Loucy (cell line): ENCODE measurements at regions not wholly inside any gene's neighbourhood (a gene's known extent, or its start where the extent isn't known, plus 50 kb on each side); places are given as distances from the start of the nearest gene placed in this dataset.

Experiments
- H2AFZ ChIP-seq: fragments of 200-600 bp; sonication (generic); 2 replicates; pipeline ENCODE4 v1.6.0; 2016; ENCODE audit warnings: antibody characterized with exemption, mild to moderate bottlenecking, low read length, moderate library complexity
- H3F3A ChIP-seq: fragments of 200-600 bp; 2 replicates; pipeline ENCODE4 v1.6.0; 2016; ENCODE audit warnings: antibody characterized with exemption, low read depth, mild to moderate bottlenecking
- H3K27me3 ChIP-seq: fragments of 200-600 bp; sonication (generic); 2 replicates; pipeline ENCODE4 v1.6.1; 2014; ENCODE audit warnings: low read length, mild to moderate bottlenecking; ENCODE audit not compliant: insufficient read depth, poor library complexity, severe bottlenecking
- H3K36me3 ChIP-seq: fragments of 200-600 bp; sonication (generic); 2 replicates; pipeline ENCODE4 v1.6.1; 2016; ENCODE audit warnings: low read length; ENCODE audit not compliant: insufficient read depth
- H3K4me1 ChIP-seq: fragments of 200-600 bp; sonication (generic); 2 replicates; pipeline ENCODE4 v1.5.1; 2014; ENCODE audit warnings: low read length, mild to moderate bottlenecking; ENCODE audit not compliant: insufficient read depth, poor library complexity, severe bottlenecking
- H3K4me2 ChIP-seq: fragments of 200-600 bp; sonication (generic); 2 replicates; pipeline ENCODE4 v1.6.0; 2014; ENCODE audit warnings: antibody characterized with exemption, low read length, low read depth, mild to moderate bottlenecking; ENCODE audit not compliant: poor library complexity, severe bottlenecking
- H3K4me3 ChIP-seq: fragments of 200-600 bp; sonication (generic); 2 replicates; pipeline ENCODE4 v1.5.1; 2014; ENCODE audit warnings: low read length, mild to moderate bottlenecking, mixed read lengths; ENCODE audit not compliant: poor library complexity, severe bottlenecking
- H3K79me2 ChIP-seq: fragments of 200-600 bp; sonication (generic); 2 replicates; pipeline ENCODE4 v1.6.1; 2014; ENCODE audit warnings: low read length; ENCODE audit not compliant: insufficient read depth
- H3K9ac ChIP-seq: fragments of 200-600 bp; sonication (generic); 2 replicates; pipeline ENCODE4 v1.6.0; 2014; ENCODE audit warnings: mild to moderate bottlenecking, low read depth, low read length, moderate library complexity; ENCODE audit not compliant: poor library complexity, severe bottlenecking
- H3K9me2 ChIP-seq: fragments of 200-600 bp; sonication (generic); replicated peaks from 2 replicates; pipeline ENCODE4 v1.6.1; 2016; ENCODE audit warnings: low read depth, low read length, mixed read lengths
- H3K9me3 ChIP-seq: fragments of 200-600 bp; sonication (generic); 2 replicates; pipeline ENCODE4 v1.6.1; 2014; ENCODE audit warnings: mild to moderate bottlenecking, antibody characterized with exemption, low read length, low read depth; ENCODE audit not compliant: insufficient read depth
- H4K20me1 ChIP-seq: fragments of 200-600 bp; sonication (generic); 2 replicates; pipeline ENCODE4 v1.6.0; 2014; ENCODE audit warnings: antibody characterized with exemption, low read length, mild to moderate bottlenecking; ENCODE audit not compliant: insufficient read depth, poor library complexity, severe bottlenecking
- CTCF ChIP-seq: fragments of 200-600 bp; sonication (generic); conservative IDR thresholded peaks from 2 replicates; pipeline ENCODE4 v1.5.1; 2014; ENCODE audit warnings: mild to moderate bottlenecking, antibody characterized with exemption, low read length
- EZH2phosphoT487 ChIP-seq: fragments of 200-600 bp; IDR thresholded peaks from 2 replicates; pipeline ENCODE4 v1.6.1; 2018; ENCODE audit warnings: antibody characterized with exemption, mild to moderate bottlenecking, moderate library complexity, borderline replicate concordance

- Histone ChIP-seq H3K9me2 (no peaks in the 10 kb centered on the region), H3K4me1 (no peaks in the 10 kb centered on the region), H3K27me3 (no peaks in the 10 kb centered on the region), H3K4me2 (no peak overlapping the region), H4K20me1 (no peaks in the 10 kb centered on the region), H3K79me2 (no peaks in the 10 kb centered on the region), H3K4me3 (no peak overlapping the region), H3F3A (no peaks in the 10 kb centered on the region), H3K36me3 (no peaks in the 10 kb centered on the region), H3K9ac (no peak overlapping the region), H3K9me3 (no peaks in the 10 kb centered on the region), H2AFZ (no peak overlapping the region)
- TF ChIP-seq EZH2phosphoT487: no peak
- TF ChIP-seq CTCF: no peak
Measured at GRCh38 chr2:199147216-199147615, 310.5 kb downstream of the SATB2 start.

DNA sequence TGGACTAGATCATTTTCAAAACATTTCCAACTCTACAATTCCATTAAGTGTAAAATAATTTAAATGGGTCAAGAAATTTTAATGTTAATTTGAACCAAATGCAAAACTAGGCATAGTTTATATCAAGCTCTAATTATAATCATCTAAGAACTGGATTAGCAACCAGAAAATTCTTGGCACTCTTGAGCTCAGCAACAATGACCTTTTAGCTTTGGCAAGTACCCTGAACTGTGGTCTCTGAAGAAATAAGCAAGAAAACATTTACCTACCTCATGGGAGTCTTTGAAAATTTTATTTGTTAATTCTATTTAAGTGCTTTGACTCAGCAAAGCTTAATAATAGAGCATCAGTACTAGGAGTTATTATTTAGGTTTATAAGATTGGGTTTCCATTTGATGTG is 313.2 kb downstream of the SATB2 start:
- no peak overlapping the region for H2AFZ ChIP-seq
- no peaks in the 10 kb centered on the region for H3K79me2 ChIP-seq
- no peaks in the 10 kb centered on the region for H3K36me3 ChIP-seq
- no peaks in the 10 kb centered on the region for H3K9me2 ChIP-seq
- H3F3A ChIP-seq: no peaks in the 10 kb centered on the region
- no peak overlapping the region for H3K9ac ChIP-seq
- TF ChIP-seq EZH2phosphoT487 (no peak), CTCF (no peak)
- H3K9me3 ChIP-seq: no peaks in the 10 kb centered on the region
- no peaks in the 10 kb centered on the region for H3K4me1 ChIP-seq
- H3K4me2 ChIP-seq: no peak overlapping the region
- no peaks in the 10 kb centered on the region for H3K27me3 ChIP-seq
- no peaks in the 10 kb centered on the region for H4K20me1 ChIP-seq
- no peak overlapping the region for H3K4me3 ChIP-seq

GRCh38 chr2:199144036-199144435 is 313.7 kb downstream of the SATB2 start:
- H3F3A ChIP-seq: no peaks in the 10 kb centered on the region
- H3K4me3 ChIP-seq: no peak overlapping the region
- no peaks in the 10 kb centered on the region for H3K4me1 ChIP-seq
- H3K9me2 ChIP-seq: no peaks in the 10 kb centered on the region
- H4K20me1 ChIP-seq: no peaks in the 10 kb centered on the region
- no peak overlapping the region for H2AFZ ChIP-seq
- no peaks in the 10 kb centered on the region for H3K79me2 ChIP-seq
- no peaks in the 10 kb centered on the region for H3K27me3 ChIP-seq
- no peak overlapping the region for H3K9ac ChIP-seq
- no peaks in the 10 kb centered on the region for H3K9me3 ChIP-seq
- TF ChIP-seq CTCF: no peak
- no peak for TF ChIP-seq EZH2phosphoT487
- H3K4me2 ChIP-seq: no peak overlapping the region
- H3K36me3 ChIP-seq: no peaks in the 10 kb centered on the region
